LoVo (cell line): ENCODE measurements at regions not wholly inside any gene's neighbourhood (a gene's known extent, or its start where the extent isn't known, plus 50 kb on each side); places are given as distances from the start of the nearest gene placed in this dataset.

Experiments
- DNase-seq: peaks from one replicate; pipeline ENCODE4 v3.0.0-alpha.2; 2016; ENCODE audit warnings: low spot score

DNA sequence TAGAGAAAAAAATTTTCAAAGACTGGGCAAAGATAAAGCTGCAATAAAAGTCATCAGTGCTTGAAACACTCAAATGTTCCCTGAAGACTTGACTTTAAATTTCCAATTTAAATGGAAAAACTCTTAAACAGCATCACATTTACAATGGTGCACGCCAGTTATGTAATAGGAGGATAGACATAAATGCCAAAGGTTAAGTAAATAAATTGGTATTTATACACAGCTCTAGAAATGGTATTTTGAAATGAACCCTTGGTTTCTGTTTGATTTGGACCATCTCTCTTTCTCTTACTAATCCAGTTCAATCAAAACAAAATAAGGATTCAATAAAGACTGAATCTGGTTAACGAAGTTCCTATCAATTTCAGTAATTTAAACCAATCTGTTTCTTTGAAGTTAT, 272.6 kb downstream of the GPM6A start:
- DNase-seq: no peak

DNA sequence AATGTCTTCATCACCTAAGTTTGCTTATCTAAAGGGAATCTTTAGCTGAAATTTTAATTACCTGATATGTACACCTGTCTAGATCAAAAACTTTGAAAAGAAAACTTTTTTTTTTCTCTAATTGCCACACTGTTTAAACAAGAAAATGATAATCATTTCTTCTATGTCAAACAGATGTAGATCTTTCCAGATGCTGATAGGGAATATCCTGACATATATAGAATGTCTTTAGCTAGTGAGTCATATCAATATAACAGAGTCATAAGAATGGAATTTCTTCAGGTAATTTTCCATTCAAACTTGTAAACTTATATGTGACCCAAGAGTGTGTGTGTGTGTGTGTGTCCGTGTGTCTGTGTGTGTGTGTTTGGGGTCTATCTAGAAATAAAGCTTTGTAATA, 271.9 kb downstream of the GPM6A start:
- peak; percentile 24 for DNase-seq

- DNase-seq: no peak
These were observed 271.3 kb downstream of the GPM6A start for GRCh38 chr4:175540732-175541131.

GRCh38 chr4:175542786-175543185, 269.3 kb downstream of the GPM6A start:
- DNase-seq: no peak

- DNase-seq: no peak
These were observed 252.9 kb downstream of the GPM6A start for GRCh38 chr4:175559126-175559525.

GRCh38 chr4:175559526-175559925, 252.5 kb downstream of the GPM6A start:
- no peak for DNase-seq

DNA sequence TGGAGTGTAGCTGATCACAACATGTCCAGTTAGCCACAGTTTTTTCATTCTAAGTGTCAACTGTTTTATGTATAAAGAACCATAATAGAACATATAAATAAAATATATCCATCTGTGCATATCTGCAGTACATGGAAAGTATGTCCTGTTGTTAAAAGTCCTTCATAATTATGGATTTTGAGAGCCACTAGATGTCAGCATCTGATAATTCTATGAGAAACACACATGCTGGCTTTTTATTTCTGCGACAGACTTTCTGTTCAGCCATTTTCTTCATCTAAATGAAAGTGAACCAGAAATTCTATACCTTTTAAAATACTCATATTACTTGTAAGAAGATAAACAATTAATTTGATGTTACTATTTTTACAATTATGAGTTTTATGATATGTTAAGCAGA, 251.5 kb downstream of the GPM6A start:
- peak; percentile 39 for DNase-seq

DNA sequence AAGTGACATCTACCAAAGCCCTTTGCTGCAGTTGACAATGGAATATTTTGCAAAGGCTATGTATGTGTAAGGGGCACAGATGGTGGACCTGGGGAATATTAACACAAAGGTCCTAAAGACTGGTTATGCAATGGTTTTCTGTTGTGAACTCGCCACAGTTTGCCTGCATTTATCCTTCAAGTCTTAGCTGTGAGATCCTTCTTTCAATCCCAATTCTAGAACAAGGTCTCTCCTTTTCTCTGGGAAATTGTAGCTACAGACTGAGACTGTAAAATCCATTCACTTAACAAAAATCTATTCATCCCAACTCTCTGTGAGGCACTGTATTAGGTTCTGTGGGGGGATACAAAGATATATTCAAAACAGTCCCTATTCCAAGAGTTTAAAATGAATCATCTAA, 250.4 kb downstream of the GPM6A start:
- no peak for DNase-seq

- DNase-seq: no peak
These were observed 250.0 kb downstream of the GPM6A start for GRCh38 chr4:175562111-175562510.

DNA sequence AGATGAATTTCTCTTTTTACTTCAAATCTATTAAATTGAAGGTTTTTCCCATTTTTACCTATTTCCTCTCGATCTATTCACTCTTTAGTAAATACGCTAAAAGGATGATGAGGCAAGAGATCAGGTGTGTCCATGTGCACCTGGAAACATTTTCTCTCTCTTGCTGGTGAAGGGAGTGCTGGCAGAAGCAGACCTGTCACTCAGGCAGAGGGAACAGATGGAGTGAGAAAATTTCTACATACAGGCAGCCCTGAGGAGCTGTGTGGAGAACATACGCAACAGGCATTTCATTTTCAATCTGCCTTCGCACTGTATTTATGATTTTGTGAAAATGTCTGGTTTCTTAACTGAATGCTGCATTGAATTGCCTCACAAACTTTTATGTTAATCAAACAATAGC, 249.5 kb downstream of the GPM6A start:
- DNase-seq: no peak
